ENCODE measurements at regions not wholly inside any gene's neighbourhood (a gene's known extent, or its start where the extent isn't known, plus 50 kb on each side); places are given as distances from the start of the nearest gene placed in this dataset.

- ATAC-seq (ENCODE audit: poor library complexity) (no peak), DNase-seq (no peak)
- intact Hi-C loops (cut with DNase I), result no loop called here
Measured at GRCh38 chr22:27205492-27206373, 548.3 kb downstream of the MIAT start.

- intact Hi-C loops (cut with DNase I), result no loop called here
- no peak for DNase-seq
- ATAC-seq (ENCODE audit: poor library complexity), result no peak
Measured at GRCh38 chr22:27206374-27207133, 549.2 kb downstream of the MIAT start.

GRCh38 chr22:27207266-27207665 lies 549.9 kb downstream of the MIAT start:
- intact Hi-C loops (cut with DNase I), result no loop called here
- ATAC-seq (ENCODE audit: poor library complexity), result no peak
- DNase-seq, result no peak

GRCh38 chr22:27207907-27208306 lies 550.5 kb downstream of the MIAT start:
- intact Hi-C loops (cut with DNase I), result no loop called here
- no peak for DNase-seq
- no peak for ATAC-seq (ENCODE audit: poor library complexity)

- no peak for ATAC-seq (ENCODE audit: poor library complexity)
- intact Hi-C loops (cut with DNase I), result no loop called here
- DNase-seq, result no peak
Measured at GRCh38 chr22:27210111-27210730, 552.8 kb downstream of the MIAT start.

GRCh38 chr22:27212102-27212501 lies 554.7 kb downstream of the MIAT start:
- ATAC-seq (ENCODE audit: poor library complexity), result no peak

GRCh38 chr22:27212617-27213177 lies 555.3 kb downstream of the MIAT start:
- DNase-seq, result peak; percentile 54
- ATAC-seq (ENCODE audit: poor library complexity), result peak; percentile 84
- intact Hi-C loops (cut with DNase I), result no loop called here

More at GRCh38 chr22:27212102-27212501, 554.7 kb downstream of the MIAT start:
- intact Hi-C loops (cut with DNase I), result no loop called here
- DNase-seq, result no peak

GRCh38 chr22:27213294-27213693 lies 555.9 kb downstream of the MIAT start:
- intact Hi-C loops (cut with DNase I), result no loop called here
- no peak for ATAC-seq (ENCODE audit: poor library complexity)
- peak; percentile 37 for DNase-seq

- peak; percentile 83 for DNase-seq
- ATAC-seq (ENCODE audit: poor library complexity), result peak; percentile 70
- intact Hi-C loops (cut with DNase I), result no loop called here
Measured at GRCh38 chr22:27213766-27214581, 556.6 kb downstream of the MIAT start.

GRCh38 chr22:27214691-27215090 lies 557.3 kb downstream of the MIAT start:
- DNase-seq, result no peak
- ATAC-seq (ENCODE audit: poor library complexity), result no peak
- intact Hi-C loops (cut with DNase I), result no loop called here

GRCh38 chr22:27215871-27216270 lies 558.5 kb downstream of the MIAT start:
- no peak for DNase-seq
- no peak for ATAC-seq (ENCODE audit: poor library complexity)
- intact Hi-C loops (cut with DNase I), result no loop called here

- DNase-seq (no peak), ATAC-seq (ENCODE audit: poor library complexity) (no peak)
- intact Hi-C loops (cut with DNase I), result no loop called here
Measured at GRCh38 chr22:27216444-27216843, 559.1 kb downstream of the MIAT start.

GRCh38 chr22:27217154-27217553 lies 559.8 kb downstream of the MIAT start:
- DNase-seq (no peak), ATAC-seq (ENCODE audit: poor library complexity) (no peak)
- intact Hi-C loops (cut with DNase I), result no loop called here

GRCh38 chr22:27218012-27218920 lies 560.9 kb downstream of the MIAT start:
- peak; percentile 64 for DNase-seq
- intact Hi-C loops (cut with DNase I), result no loop called here
- ATAC-seq (ENCODE audit: poor library complexity), result peak; percentile 60

- DNase-seq (peak; percentile 44), ATAC-seq (ENCODE audit: poor library complexity) (no peak)
- intact Hi-C loops (cut with DNase I), result no loop called here
Measured at GRCh38 chr22:27219036-27219435, 561.6 kb downstream of the MIAT start.

- no peak for DNase-seq
- intact Hi-C loops (cut with DNase I), result no loop called here
- no peak for ATAC-seq (ENCODE audit: poor library complexity)
Measured at GRCh38 chr22:27220339-27220738, 563.0 kb downstream of the MIAT start.

- DNase-seq, result no peak
- no peak for ATAC-seq (ENCODE audit: poor library complexity)
- intact Hi-C loops (cut with DNase I), result no loop called here
Measured at GRCh38 chr22:27222178-27222577, 564.8 kb downstream of the MIAT start.

All from Right ventricle myocardium superior (tissue), 1 donor.